ENCODE measurements at regions not wholly inside any gene's neighbourhood (a gene's known extent, or its start where the extent isn't known, plus 50 kb on each side); places are given as distances from the start of the nearest gene placed in this dataset.

DNA sequence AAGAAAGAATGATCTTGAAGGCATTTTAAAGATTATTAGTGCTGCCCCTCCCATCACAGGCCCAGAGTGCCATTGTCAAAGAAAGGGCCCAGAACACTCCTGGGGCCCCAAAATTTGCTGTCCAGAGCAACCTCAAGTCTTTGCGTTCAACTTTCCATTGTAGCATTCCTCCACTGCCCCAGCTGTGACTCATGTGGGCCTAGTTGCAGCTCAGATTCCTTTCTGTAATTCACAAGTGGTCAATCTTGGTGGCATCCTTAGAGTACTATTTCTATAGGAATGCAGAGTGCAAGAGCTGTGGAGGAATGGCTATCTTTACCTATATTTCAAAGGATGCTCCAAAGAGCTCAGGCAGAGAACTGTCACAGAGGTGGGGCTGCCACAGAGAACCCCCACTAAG, 1500.8 kb upstream of the IGFBP7 start (continued):
- TF ChIP-seq ZBTB33 (IDR thresholded peaks at IDR 0.05; ENCODE audit: borderline replicate concordance, low read depth), result no peak
- no peak for TF ChIP-seq TEAD4 (IDR thresholded peaks at IDR 0.05; ENCODE audit: borderline replicate concordance, insufficient read depth)
- no peak for TF ChIP-seq REST (IDR thresholded peaks at IDR 0.05; ENCODE audit: low read depth, low read length)
- no peak for TF ChIP-seq TCF12 (IDR thresholded peaks at IDR 0.05)
- TF ChIP-seq RXRA (IDR thresholded peaks at IDR 0.05; ENCODE audit: borderline replicate concordance, low read depth), result no peak
- TF ChIP-seq MAX (IDR thresholded peaks at IDR 0.05; ENCODE audit: low read depth), result no peak

- Histone ChIP-seq H3F3A (replicated peaks; ENCODE audit: insufficient read depth) (no peaks in the 10 kb centered on the region), H3K36me3 (replicated peaks in 1 of 2; ENCODE audit: control insufficient read depth in 1 of 2, insufficient read depth in 2 of 2, low read length in 1 of 2) (no peaks in the 10 kb centered on the region), H3K9ac (no peak overlapping the region), H3K27ac (ENCODE audit: low read depth in 2 of 2, low read length in 1 of 2) (no peak overlapping the region), H3K9me2 (no peaks in the 10 kb centered on the region), H2AFZ (ENCODE audit: low read depth) (no peak overlapping the region), H3K79me2 (ENCODE audit: insufficient read depth) (no peaks in the 10 kb centered on the region), H3K4me3 (ENCODE audit: low read depth in 2 of 2, low read length in 1 of 2) (no peak overlapping the region), H3K9me3 (0 out of 2 replicates have a peak, but pooled peaks cover 4% of the 10 kb centered on the region), H3K4me1 (ENCODE audit: control insufficient read depth in 1 of 2, insufficient read depth in 2 of 2, low read depth in 1 of 2, low read length in 1 of 2) (no peaks in the 10 kb centered on the region), H4K20me1 (ENCODE audit: insufficient read depth) (no peaks in the 10 kb centered on the region), H3K4me2 (no peak overlapping the region), H3K27me3 (ENCODE audit: insufficient read depth) (no peaks in the 10 kb centered on the region)
- POLR2A ChIA-PET, result no interaction called here
- WGBS (ENCODE audit: low lambda C conversion rate), result 29% methylated on average over 4 of the region's 4 CpGs
- CTCF ChIA-PET, result no interaction called here
- DNase-seq, result no peak
- TF ChIP-seq, protein P1, sequence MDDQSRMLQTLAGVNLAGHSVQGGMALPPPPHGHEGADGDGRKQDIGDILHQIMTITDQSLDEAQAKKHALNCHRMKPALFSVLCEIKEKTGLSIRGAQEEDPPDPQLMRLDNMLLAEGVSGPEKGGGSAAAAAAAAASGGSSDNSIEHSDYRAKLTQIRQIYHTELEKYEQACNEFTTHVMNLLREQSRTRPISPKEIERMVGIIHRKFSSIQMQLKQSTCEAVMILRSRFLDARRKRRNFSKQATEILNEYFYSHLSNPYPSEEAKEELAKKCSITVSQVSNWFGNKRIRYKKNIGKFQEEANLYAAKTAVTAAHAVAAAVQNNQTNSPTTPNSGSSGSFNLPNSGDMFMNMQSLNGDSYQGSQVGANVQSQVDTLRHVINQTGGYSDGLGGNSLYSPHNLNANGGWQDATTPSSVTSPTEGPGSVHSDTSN (IDR thresholded peaks at IDR 0.05), result no peak
- TF ChIP-seq SMC3 (IDR thresholded peaks at IDR 0.05; ENCODE audit: low read depth, low read length), result no peak
- TF ChIP-seq GABPA (IDR thresholded peaks at IDR 0.05; ENCODE audit: low read depth), result no peak
- no peak for TF ChIP-seq MEF2A (IDR thresholded peaks at IDR 0.05; ENCODE audit: borderline replicate concordance, low read depth)
- TF ChIP-seq MXI1 (IDR thresholded peaks at IDR 0.05; ENCODE audit: low read depth, low read length), result no peak
- TF ChIP-seq NRF1 (IDR thresholded peaks at IDR 0.05; ENCODE audit: low read depth, low read length), result no peak
- TF ChIP-seq EZH2phosphoT487 (IDR thresholded peaks at IDR 0.05; ENCODE audit: borderline replicate concordance, low read depth), result no peak
- TF ChIP-seq NFIC (IDR thresholded peaks at IDR 0.05; ENCODE audit: borderline replicate concordance), result no peak
- TF ChIP-seq GATA2 (CRISPR knock-in tag; IDR thresholded peaks at IDR 0.05), result no peak
- no peak for TF ChIP-seq FOSL2 (IDR thresholded peaks at IDR 0.05; ENCODE audit: borderline replicate concordance, low read depth)
- no peak for TF ChIP-seq USF1 (IDR thresholded peaks at IDR 0.05; ENCODE audit: borderline replicate concordance, low read depth)
- TF ChIP-seq RXRA (IDR thresholded peaks at IDR 0.05; ENCODE audit: borderline replicate concordance, low read depth), result no peak
- no peak for TF ChIP-seq TEAD4 (IDR thresholded peaks at IDR 0.05; ENCODE audit: borderline replicate concordance, insufficient read depth)
- TF ChIP-seq ZBTB33 (IDR thresholded peaks at IDR 0.05; ENCODE audit: borderline replicate concordance, low read depth), result no peak
- no peak for TF ChIP-seq MAX (IDR thresholded peaks at IDR 0.05; ENCODE audit: low read depth)
These were observed 1496.1 kb upstream of the IGFBP7 start for GRCh38 chr4:58606303-58606702.

All from SK-N-SH (cell line).